Chondrocyte (in vitro differentiated cells): ENCODE measurements at regions not wholly inside any gene's neighbourhood (a gene's known extent, or its start where the extent isn't known, plus 50 kb on each side); places are given as distances from the start of the nearest gene placed in this dataset.

ENCODE experiments used
- DNase-seq: peaks from one replicate; pipeline ENCODE4 v3.0.0; 2021; ENCODE audit warnings: mixed read lengths, low spot score
- H3K27ac Mint-ChIP-seq: one replicate; pipeline ENCODE4 v1.8.0; 2021; ENCODE audit warnings: mild to moderate bottlenecking, moderate library complexity, mixed read lengths; ENCODE audit not compliant: unreplicated experiment
- H3K27me3 Mint-ChIP-seq: 2 replicates; pipeline ENCODE4 v1.8.0; 2021; ENCODE audit warnings: low read depth, mixed read lengths
- H3K36me3 Mint-ChIP-seq: 2 replicates; pipeline ENCODE4 v1.8.0; 2021; ENCODE audit warnings: low read depth, mixed read lengths
- H3K4me1 Mint-ChIP-seq: 2 replicates; pipeline ENCODE4 v1.8.0; 2021; ENCODE audit warnings: low read depth, mild to moderate bottlenecking, mixed read lengths
- H3K4me3 Mint-ChIP-seq: one replicate; pipeline ENCODE4 v1.8.0; 2021; ENCODE audit warnings: mild to moderate bottlenecking, moderate library complexity, mixed read lengths; ENCODE audit not compliant: unreplicated experiment
- H3K9me3 Mint-ChIP-seq: 2 replicates; pipeline ENCODE4 v1.8.0; 2021; ENCODE audit warnings: low read depth, mixed read lengths
- TF ChIP-seq, protein P1 (sequence below): fragments of 200-600 bp; sonication (generic); IDR thresholded peaks from 2 replicates; pipeline ENCODE4 v1.5.0; 2021; ENCODE audit warnings: antibody characterized with exemption, mild to moderate bottlenecking, moderate library complexity

DNA sequence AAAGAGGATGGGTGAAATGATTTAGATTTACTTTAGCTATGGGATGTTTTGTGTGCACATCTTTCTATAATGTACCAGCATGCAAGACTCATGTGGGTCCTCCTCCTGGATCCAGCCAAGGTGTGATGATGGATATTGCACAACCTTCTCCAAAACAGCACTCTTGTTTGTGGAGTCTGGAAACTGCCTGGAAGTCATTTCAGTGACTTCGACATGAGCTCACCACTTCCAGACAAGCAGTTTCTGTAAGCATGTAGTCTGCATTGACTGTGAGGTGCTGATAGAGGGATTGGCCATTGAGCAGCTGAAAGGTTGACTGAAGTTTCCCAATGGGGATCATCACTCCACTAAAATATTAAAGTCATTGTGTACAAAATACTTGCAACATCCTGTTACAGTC, 154.0 kb downstream of the TRIB2 start:
- Mint-ChIP-seq H3K27me3 (no peaks in the 10 kb centered on the region), H3K36me3 (no peaks in the 10 kb centered on the region), H3K27ac (no peak overlapping the region), H3K9me3 (no peaks in the 10 kb centered on the region), H3K4me3 (no peak overlapping the region), H3K4me1 (peaks cover 9% of the 10 kb centered on the region)
- TF ChIP-seq, protein P1, sequence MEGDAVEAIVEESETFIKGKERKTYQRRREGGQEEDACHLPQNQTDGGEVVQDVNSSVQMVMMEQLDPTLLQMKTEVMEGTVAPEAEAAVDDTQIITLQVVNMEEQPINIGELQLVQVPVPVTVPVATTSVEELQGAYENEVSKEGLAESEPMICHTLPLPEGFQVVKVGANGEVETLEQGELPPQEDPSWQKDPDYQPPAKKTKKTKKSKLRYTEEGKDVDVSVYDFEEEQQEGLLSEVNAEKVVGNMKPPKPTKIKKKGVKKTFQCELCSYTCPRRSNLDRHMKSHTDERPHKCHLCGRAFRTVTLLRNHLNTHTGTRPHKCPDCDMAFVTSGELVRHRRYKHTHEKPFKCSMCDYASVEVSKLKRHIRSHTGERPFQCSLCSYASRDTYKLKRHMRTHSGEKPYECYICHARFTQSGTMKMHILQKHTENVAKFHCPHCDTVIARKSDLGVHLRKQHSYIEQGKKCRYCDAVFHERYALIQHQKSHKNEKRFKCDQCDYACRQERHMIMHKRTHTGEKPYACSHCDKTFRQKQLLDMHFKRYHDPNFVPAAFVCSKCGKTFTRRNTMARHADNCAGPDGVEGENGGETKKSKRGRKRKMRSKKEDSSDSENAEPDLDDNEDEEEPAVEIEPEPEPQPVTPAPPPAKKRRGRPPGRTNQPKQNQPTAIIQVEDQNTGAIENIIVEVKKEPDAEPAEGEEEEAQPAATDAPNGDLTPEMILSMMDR: no peak
- no peak for DNase-seq

DNA sequence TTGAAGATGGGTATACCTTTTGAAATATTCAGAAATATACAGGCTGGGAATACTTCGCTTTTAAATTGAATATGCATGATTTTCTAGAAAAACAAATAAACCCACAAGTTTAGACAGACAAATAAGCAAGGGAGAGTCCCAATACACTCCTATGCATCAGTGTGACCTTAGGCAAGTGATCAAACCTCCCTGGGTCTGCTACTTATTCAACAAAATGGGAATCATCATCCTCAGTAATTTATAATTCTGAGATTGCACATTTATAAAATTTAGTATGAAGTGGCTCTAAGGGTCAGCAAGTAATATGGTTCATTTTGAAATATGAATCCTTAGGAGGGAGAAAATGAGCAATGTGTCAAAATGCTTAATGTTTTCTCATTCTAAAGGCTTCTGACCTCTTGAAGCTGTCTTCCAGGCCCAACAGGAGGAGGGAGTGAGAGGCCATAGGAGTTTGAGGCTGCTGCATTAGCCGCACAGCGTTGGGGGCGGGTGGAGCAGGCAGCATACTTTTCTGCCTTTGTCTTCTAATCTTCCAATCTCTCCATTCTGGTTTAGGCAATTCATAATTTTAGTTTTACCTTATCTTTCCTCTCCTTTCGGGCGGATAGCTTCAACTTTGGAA, 155.1 kb downstream of the TRIB2 start:
- Mint-ChIP-seq H3K9me3 (no peaks in the 10 kb centered on the region), H3K36me3 (no peaks in the 10 kb centered on the region), H3K4me3 (no peak overlapping the region), H3K4me1 (peaks cover 9% of the 10 kb centered on the region), H3K27me3 (no peaks in the 10 kb centered on the region), H3K27ac (no peak overlapping the region)
- no peak for DNase-seq
- TF ChIP-seq, protein P1: no peak

DNA sequence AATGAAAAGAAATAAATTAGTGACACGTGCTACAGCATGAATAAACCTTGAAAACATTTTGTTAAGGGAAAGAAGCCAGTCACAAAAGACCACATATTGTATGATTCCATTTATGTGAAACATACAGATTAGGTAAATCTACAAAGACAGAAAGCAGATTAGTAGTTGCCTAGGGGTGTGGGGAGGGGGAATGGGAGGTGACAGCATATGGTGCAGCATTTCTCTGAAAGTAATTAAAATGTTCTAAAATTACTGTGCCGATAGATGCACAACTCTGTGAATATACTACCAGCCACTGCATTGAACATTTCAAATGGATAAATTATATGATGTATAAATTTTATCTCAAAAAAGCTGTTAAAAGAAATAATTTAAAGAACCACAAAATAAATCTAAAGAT, 161.0 kb downstream of the TRIB2 start:
- Mint-ChIP-seq H3K9me3 (no peaks in the 10 kb centered on the region), H3K27ac (no peak overlapping the region), H3K27me3 (no peaks in the 10 kb centered on the region)

DNA sequence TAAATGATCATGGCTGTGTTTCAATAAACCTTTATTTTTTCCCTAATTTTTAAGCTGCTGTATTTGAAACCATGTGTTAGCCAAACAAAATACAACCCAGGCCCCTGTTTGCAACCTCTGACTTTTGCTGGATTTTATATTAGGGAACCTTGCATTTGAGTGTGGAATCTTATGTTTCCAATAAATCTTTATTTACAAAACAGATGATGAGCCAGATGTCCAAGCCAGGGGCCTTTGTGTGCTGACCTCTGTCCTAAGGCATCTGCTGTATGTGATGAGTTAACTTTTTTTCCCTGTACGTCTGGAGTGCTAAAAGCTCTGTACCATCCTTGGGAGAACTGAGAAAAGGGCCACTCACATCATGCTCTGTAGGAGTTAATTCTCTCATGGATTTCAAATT, 162.9 kb downstream of the TRIB2 start:
- Mint-ChIP-seq H3K27ac (no peak overlapping the region), H3K4me1 (peaks cover 11% of the 10 kb centered on the region), H3K36me3 (no peaks in the 10 kb centered on the region), H3K4me3 (no peak overlapping the region), H3K9me3 (no peaks in the 10 kb centered on the region), H3K27me3 (no peaks in the 10 kb centered on the region)
- TF ChIP-seq, protein P1: no peak
- no peak for DNase-seq

More for the DNA sequence above, 161.0 kb downstream of the TRIB2 start:
- Mint-ChIP-seq H3K36me3 (no peaks in the 10 kb centered on the region), H3K4me3 (no peak overlapping the region), H3K4me1 (no peaks in the 10 kb centered on the region)
- TF ChIP-seq, protein P1: no peak
- no peak for DNase-seq

DNA sequence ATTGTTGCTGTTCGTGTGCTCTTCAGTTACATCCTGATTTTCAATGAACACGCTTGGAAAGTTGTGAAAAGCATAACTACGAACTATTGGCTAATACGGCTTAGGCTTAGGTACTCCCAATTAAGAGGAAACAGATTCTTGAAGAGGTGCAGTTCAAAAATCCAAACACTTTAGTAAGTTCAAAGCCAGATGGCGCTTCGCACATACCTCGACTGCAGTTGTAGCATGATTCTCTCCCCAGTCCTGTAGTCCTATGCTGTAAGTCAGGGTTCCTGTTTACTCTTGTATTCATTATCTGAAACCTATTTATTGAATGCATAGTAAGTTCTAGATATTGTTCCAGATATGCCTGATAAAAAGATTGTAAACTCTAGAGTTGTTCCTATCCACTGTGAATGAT, 165.2 kb downstream of the TRIB2 start:
- H3K9me3 Mint-ChIP-seq: no peaks in the 10 kb centered on the region
- H3K27me3 Mint-ChIP-seq: no peaks in the 10 kb centered on the region
- H3K36me3 Mint-ChIP-seq: no peaks in the 10 kb centered on the region
- no peak overlapping the region for H3K27ac Mint-ChIP-seq
- DNase-seq: no peak
- H3K4me1 Mint-ChIP-seq: peaks cover 22% of the 10 kb centered on the region
- TF ChIP-seq, protein P1: no peak
- no peak overlapping the region for H3K4me3 Mint-ChIP-seq
